ENCODE measurements at regions not wholly inside any gene's neighbourhood (a gene's known extent, or its start where the extent isn't known, plus 50 kb on each side); places are given as distances from the start of the nearest gene placed in this dataset.

DNA sequence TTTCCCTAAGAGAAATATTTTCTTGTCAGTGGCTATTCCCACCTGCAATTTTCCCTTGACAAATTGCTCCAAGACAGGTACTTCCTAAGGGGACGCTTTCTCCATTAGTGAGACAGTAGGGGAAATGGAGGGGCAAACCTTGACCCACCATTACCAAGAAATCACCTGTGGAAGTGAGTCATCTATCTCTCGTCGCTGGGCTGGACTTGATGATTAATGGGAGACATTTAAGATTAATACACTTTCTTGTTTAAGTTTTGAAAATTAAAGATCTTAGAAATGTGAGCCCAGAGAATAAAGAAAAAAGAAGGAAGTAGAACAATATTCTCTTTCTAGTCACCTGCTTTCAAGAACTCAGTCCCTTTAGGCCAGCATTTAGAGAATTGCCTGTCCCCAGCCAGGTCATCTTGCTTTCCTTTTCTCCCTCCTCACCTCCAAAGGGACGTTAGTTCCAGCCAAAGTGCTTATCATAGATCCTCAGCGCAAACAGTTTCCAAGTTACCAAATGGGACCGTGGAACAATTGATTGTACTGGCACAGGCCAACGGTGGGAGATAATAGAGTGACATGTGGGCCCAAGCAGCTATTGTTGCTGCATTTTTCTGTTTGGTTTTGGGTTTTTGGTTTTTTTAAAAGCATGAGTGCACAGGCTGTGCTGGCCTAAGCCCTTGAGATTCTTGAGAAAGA, 284.4 kb downstream of the ENC1 start:
- DNase-seq (ENCODE audit: low read depth, low spot score), result no peak
- Histone ChIP-seq H4K20me1 (ENCODE audit: control insufficient read depth, insufficient read depth) (no peaks in the 10 kb centered on the region), H3K36me3 (ENCODE audit: control insufficient read depth in 2 of 2, insufficient read depth in 2 of 2, low read length in 1 of 2) (no peaks in the 10 kb centered on the region), H3K27me3 (replicated peaks in 1 of 2; ENCODE audit: control insufficient read depth in 2 of 2, insufficient read depth in 2 of 2, low read length in 1 of 2) (no peaks in the 10 kb centered on the region), H3K4me3 (no peak overlapping the region), H3K9me3 (replicated peaks; ENCODE audit: control insufficient read depth, insufficient read depth, low read length) (no peaks in the 10 kb centered on the region), H3K27ac (ENCODE audit: control insufficient read depth, insufficient read depth) (no peak overlapping the region), H3K9ac (ENCODE audit: control insufficient read depth, insufficient read depth, low read length) (no peak overlapping the region), H3K4me1 (ENCODE audit: control insufficient read depth, insufficient read depth, low read length) (no peaks in the 10 kb centered on the region), H3K4me2 (ENCODE audit: control insufficient read depth, insufficient read depth) (no peak overlapping the region), H2AFZ (ENCODE audit: control insufficient read depth, low read depth, low read length) (no peak overlapping the region), H3K79me2 (ENCODE audit: control insufficient read depth, insufficient read depth, low read length) (no peaks in the 10 kb centered on the region)
- no peak for FAIRE-seq
- no TSS peak for BruUV-seq (replicated peaks)
- 62% methylated on average over 7 of the region's 7 CpGs for WGBS (ENCODE audit: insufficient coverage, insufficient replicate concordance, low lambda C conversion rate, missing lambda C conversion rate)
- in situ Hi-C loops (cut with MboI) (no loop called here), intact Hi-C loops (cut with micrococcal nuclease; ENCODE audit: unreplicated experiment) (no loop called here)
- POLR2A ChIA-PET, result no interaction called here
- no peak for ATAC-seq
- SMC1A ChIA-PET (ENCODE audit: uncharacterized antibody, unreplicated experiment), result no interaction called here
- RAD21 ChIA-PET (ENCODE audit: unreplicated experiment), result no interaction called here
- CTCF ChIA-PET, result no interaction called here
- TF ChIP-seq RB1 (IDR thresholded peaks at IDR 0.05; ENCODE audit: borderline replicate concordance) (no peak), FOXM1 (IDR thresholded peaks at IDR 0.05; ENCODE audit: low read depth, low read length) (no peak), ZNF217 (IDR thresholded peaks at IDR 0.05) (no peak), RAD21 (IDR thresholded peaks at IDR 0.05; ENCODE audit: insufficient read depth, low read depth, low read length) (no peak), ZBED1 (IDR thresholded peaks at IDR 0.05; ENCODE audit: borderline replicate concordance) (no peak), NFXL1 (IDR thresholded peaks at IDR 0.05; ENCODE audit: borderline replicate concordance) (no peak), SREBF1 (IDR thresholded peaks at IDR 0.05; ENCODE audit: low read length) (no peak), ESRRA (IDR thresholded peaks at IDR 0.05; ENCODE audit: low read length) (no peak), FOS (IDR thresholded peaks at IDR 0.05; ENCODE audit: borderline replicate concordance, extremely low read depth, insufficient read length) (no peak), RELA (IDR thresholded peaks at IDR 0.05; ENCODE audit: borderline replicate concordance, partially characterized antibody) (no peak)
- TF ChIP-seq, protein P1, sequence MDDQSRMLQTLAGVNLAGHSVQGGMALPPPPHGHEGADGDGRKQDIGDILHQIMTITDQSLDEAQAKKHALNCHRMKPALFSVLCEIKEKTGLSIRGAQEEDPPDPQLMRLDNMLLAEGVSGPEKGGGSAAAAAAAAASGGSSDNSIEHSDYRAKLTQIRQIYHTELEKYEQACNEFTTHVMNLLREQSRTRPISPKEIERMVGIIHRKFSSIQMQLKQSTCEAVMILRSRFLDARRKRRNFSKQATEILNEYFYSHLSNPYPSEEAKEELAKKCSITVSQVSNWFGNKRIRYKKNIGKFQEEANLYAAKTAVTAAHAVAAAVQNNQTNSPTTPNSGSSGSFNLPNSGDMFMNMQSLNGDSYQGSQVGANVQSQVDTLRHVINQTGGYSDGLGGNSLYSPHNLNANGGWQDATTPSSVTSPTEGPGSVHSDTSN (IDR thresholded peaks at IDR 0.05; ENCODE audit: insufficient replicate concordance, low read depth, low read length), result no peak
- TF ChIP-seq, protein P2, sequence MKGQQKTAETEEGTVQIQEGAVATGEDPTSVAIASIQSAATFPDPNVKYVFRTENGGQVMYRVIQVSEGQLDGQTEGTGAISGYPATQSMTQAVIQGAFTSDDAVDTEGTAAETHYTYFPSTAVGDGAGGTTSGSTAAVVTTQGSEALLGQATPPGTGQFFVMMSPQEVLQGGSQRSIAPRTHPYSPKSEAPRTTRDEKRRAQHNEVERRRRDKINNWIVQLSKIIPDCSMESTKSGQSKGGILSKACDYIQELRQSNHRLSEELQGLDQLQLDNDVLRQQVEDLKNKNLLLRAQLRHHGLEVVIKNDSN (IDR thresholded peaks at IDR 0.05; ENCODE audit: borderline replicate concordance, extremely low read length, insufficient read depth, low read depth, low read length), result no peak
- TF ChIP-seq, protein P3, sequence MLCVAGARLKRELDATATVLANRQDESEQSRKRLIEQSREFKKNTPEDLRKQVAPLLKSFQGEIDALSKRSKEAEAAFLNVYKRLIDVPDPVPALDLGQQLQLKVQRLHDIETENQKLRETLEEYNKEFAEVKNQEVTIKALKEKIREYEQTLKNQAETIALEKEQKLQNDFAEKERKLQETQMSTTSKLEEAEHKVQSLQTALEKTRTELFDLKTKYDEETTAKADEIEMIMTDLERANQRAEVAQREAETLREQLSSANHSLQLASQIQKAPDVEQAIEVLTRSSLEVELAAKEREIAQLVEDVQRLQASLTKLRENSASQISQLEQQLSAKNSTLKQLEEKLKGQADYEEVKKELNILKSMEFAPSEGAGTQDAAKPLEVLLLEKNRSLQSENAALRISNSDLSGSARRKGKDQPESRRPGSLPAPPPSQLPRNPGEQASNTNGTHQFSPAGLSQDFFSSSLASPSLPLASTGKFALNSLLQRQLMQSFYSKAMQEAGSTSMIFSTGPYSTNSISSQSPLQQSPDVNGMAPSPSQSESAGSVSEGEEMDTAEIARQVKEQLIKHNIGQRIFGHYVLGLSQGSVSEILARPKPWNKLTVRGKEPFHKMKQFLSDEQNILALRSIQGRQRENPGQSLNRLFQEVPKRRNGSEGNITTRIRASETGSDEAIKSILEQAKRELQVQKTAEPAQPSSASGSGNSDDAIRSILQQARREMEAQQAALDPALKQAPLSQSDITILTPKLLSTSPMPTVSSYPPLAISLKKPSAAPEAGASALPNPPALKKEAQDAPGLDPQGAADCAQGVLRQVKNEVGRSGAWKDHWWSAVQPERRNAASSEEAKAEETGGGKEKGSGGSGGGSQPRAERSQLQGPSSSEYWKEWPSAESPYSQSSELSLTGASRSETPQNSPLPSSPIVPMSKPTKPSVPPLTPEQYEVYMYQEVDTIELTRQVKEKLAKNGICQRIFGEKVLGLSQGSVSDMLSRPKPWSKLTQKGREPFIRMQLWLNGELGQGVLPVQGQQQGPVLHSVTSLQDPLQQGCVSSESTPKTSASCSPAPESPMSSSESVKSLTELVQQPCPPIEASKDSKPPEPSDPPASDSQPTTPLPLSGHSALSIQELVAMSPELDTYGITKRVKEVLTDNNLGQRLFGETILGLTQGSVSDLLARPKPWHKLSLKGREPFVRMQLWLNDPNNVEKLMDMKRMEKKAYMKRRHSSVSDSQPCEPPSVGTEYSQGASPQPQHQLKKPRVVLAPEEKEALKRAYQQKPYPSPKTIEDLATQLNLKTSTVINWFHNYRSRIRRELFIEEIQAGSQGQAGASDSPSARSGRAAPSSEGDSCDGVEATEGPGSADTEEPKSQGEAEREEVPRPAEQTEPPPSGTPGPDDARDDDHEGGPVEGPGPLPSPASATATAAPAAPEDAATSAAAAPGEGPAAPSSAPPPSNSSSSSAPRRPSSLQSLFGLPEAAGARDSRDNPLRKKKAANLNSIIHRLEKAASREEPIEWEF (IDR thresholded peaks at IDR 0.05; ENCODE audit: insufficient replicate concordance, low read depth, low read length), result no peak
- TF ChIP-seq, protein P4, sequence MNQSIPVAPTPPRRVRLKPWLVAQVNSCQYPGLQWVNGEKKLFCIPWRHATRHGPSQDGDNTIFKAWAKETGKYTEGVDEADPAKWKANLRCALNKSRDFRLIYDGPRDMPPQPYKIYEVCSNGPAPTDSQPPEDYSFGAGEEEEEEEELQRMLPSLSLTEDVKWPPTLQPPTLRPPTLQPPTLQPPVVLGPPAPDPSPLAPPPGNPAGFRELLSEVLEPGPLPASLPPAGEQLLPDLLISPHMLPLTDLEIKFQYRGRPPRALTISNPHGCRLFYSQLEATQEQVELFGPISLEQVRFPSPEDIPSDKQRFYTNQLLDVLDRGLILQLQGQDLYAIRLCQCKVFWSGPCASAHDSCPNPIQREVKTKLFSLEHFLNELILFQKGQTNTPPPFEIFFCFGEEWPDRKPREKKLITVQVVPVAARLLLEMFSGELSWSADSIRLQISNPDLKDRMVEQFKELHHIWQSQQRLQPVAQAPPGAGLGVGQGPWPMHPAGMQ (IDR thresholded peaks at IDR 0.05; ENCODE audit: borderline replicate concordance), result no peak
- TF ChIP-seq, protein P5, sequence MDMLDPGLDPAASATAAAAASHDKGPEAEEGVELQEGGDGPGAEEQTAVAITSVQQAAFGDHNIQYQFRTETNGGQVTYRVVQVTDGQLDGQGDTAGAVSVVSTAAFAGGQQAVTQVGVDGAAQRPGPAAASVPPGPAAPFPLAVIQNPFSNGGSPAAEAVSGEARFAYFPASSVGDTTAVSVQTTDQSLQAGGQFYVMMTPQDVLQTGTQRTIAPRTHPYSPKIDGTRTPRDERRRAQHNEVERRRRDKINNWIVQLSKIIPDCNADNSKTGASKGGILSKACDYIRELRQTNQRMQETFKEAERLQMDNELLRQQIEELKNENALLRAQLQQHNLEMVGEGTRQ (IDR thresholded peaks at IDR 0.05; ENCODE audit: borderline replicate concordance, low read depth, low read length), result no peak
